NCI-H2171 (cell line): ENCODE measurements at regions not wholly inside any gene's neighbourhood (a gene's known extent, or its start where the extent isn't known, plus 50 kb on each side); places are given as distances from the start of the nearest gene placed in this dataset.

Experiments used
- DNase-seq: peaks from one replicate; lab custom pipeline; 2025; lab: John Stamatoyannopoulos, UW

DNA sequence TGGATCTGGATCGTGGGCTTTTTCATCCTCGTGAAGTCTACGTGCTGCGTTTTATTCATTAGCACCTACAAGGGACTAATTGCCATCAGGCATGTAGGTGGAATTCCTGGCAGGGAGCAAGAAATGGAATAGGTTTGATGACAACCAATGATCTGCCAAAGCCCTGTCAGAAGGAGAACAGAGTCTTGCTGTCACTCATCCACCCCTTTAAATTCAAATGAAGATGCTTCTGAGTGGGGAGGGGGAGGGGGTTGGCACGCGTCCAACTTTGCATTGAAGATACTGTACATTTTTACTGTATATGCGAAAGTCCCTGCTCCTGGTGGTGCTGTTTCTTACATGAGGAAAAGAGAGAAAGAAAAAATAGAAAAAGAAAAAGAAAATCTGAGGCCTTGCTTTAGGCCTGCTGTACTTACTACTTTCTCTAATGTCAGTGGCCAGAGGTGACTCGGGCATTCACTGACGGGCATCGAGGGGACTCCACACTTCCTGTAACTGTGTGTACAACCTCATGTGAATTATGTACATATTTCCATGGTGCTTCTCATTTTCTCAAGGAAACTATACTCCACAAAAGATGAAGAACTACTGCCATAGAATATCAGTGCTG lies 569.1 kb downstream of the INHBA start:
- DNase-seq: no peak

DNA sequence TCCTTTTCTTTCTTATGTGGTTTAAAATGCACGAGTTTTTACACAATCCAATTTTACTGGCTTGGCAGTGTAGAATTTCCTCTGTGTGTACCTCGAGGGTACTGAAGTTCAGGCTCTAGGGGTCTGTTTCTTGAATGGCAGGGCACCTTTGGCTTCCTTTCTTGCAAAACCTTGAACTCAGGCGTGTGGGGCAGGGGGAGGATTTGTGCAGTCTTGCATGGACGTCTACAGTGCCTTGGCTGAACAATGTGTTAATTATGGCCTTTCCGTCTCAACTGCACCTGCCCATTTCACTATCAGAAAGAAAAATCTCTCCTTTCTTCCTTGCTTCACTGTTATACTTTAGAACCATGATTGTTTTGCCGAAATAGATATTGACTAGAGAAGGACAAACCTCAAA lies 570.9 kb downstream of the INHBA start:
- DNase-seq: no peak

DNA sequence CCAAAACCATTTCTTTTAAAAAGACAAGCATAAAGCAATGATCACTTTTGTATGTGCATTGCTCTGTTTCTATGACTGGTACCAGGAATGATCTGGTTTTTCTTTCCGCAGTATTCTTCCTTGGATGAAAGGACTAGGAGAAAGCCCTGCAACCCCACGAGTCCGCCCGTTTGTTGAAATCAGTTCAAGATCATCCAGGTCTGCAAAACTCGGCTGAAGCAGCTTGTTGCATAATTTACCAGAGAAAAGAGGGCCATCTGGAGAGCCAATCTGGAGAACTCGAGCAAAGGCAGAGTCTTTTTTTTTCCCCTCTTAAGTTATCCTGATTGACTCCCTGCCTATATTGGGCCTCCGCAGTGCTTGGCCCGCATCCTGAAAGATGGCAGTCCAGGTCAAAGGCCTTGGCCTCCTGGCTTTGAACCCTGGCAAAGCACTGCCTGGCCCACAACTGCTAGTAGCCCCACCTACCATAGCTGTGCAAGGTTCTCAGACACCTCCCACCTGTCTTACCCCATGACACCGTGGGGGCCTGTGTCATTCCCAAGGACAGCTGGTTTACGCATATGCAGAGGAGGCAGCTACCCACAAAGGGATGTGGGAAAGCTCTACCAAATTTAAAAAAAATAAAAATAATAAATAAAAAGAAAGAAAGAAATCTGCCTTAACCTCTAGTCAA lies 572.2 kb downstream of the INHBA start:
- DNase-seq: peak; percentile 79

DNA sequence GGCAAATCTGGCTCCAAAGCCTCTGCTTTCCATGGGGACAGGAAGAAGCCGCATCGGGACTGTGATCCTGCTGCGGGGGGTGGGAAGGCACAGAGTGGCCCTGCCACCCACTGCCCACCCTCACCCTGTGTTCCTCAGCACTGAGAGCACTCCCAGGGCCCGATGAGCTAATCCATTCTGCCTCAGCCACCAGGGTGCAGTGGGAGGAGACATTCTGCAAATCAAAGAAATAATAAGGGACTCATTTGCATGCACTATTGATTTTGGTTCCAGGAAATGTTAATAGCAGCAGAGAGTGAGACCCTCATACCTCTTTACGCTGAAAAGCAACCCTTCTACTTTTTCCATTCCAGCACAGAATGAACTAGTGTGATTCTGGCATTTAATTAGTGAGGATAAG lies 572.8 kb downstream of the INHBA start:
- peak; percentile 50 for DNase-seq

DNA sequence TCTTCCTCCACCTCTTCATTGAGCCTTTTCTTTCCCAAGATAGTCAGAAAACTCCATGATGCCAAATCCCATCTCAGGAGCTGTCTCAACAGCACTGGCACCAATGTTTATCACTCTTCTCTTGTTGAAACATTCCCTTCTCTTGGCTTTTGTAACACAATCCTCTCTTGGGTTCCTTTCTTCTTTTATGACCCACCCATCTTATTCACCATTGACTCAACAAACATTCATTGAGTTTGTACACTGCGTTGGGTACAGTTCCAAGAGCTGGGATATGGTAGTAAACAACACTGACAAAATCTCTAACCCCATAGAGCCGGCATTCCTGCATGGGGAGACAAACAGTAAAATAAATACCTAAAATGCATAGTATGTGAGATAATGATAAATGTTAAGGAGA lies 577.5 kb downstream of the INHBA start:
- no peak for DNase-seq

DNA sequence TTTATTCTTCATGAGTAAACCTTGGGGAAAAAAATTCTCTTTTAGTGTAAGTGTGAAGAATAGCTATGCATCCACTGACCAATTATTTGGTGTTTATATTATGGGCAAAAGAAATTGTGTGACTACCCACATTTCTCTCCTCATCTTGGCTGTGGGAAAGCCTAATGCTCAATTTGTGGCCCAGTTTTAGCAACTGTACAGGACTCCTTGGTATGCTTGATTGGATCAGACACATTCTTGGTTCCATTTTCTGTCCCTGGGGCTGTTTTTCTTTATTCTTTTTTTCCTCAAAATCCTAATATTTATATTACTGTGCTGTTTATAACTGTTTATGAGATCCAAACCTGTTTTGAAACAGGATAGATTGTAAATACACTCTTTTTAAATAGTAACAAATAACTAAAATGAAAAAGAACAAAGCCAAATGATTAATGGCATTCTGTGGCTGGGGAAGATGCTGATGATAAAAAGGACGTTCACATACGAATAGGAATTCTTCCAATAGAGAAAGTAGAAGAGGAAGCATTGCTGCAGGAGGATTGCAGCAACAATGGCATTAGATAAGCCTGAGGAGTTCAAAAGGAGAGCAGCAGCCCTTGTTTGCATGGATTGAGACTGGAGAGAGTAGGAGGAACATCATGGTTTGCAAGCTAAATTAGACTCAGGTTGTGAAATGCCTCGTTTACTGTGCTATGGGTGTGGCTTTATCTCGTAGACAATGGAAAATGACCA lies 580.5 kb downstream of the INHBA start:
- DNase-seq: no peak

DNA sequence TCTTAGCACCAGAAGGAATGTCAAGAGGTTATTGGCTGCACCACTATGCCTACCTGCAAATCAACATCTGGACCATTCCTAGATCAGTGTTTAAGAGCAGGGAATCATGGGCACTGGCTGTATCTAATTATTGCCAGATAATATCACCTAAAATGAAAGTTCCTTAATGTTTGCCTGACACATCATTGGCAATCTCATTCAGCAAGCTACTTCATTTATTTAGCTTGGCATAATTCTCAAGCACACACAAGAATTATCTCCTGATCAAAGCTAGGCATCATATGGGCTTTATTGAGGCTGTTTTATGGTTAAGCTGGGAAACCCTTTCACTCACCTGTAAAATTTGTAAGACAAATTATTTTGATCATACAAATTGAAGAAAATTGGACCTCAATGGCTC lies 581.7 kb downstream of the INHBA start:
- no peak for DNase-seq

DNA sequence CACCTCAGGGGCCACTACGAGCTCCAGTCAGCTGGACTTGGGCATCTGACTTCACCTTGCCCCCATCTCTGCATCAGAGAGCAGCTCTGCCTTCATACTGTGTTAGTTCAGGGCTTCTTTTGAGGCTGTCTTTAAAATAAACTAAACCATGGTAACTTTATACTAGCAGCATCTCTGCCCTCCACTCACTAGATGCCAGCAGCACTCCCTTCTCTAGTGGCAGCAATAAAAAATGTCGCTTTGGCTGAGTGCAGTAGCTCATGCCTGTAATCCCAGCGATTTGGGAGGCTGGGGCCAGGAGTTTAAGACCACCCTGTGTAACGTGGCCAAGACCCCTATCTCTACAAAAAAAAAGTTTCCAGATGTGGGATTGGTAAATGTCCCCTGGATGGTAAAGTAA lies 584.4 kb downstream of the INHBA start:
- DNase-seq: no peak

DNA sequence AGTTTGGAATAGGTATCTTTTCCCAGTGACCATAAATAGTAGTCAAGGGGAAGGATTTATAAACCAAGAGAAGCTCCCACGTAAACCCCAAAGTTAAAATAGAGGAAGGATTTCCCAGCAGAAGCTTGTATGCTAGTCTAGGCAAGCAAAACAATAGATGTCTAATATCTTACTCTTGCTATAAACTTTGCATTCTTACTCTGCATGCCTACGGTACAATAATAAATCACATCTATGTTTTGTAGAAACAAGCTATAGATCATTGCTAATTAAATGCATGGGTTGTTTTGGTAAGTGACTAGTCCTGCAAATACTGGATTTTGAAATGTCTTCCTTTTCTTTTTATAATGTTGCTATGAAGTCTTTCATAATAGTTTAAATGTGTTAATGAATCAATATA lies 585.5 kb downstream of the INHBA start:
- DNase-seq: no peak

DNA sequence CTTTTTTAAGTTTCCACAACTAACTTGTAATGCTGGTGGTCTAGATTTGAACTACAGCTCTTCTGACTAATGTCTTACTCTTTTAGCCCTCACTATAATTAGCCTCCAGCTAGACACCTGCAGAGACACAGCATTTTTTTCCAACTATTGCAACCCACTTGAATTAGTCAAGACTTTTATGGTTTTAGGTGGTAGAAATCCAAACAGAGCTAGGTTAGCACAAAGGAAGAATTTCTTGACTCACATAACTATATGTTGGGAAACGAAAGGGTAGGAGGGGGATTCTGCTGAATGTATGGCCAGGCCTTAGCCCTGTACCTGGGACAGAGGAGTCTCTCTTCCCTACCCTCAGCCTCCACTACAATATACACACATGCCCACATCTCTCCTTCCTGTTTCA lies 586.1 kb downstream of the INHBA start:
- no peak for DNase-seq

DNA sequence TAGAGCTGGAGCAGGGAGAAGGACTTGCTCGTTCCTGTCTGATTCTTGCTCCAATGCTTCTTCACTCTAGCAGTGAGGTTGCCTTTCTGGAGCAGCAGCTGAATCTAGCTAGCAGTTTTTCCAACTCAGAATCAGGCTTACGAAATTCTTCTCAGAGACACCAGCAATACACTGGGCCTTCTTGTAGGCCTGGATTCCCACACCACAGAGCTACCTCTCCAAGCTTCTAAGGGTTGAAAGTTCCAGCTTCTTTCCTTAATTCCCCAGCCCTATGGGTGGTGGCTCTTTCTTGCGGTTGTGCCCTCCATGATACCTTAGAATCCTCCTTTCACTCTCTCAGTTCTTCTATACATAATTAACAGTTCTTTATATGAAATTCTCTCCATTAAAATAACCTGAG lies 586.6 kb downstream of the INHBA start:
- no peak for DNase-seq

DNA sequence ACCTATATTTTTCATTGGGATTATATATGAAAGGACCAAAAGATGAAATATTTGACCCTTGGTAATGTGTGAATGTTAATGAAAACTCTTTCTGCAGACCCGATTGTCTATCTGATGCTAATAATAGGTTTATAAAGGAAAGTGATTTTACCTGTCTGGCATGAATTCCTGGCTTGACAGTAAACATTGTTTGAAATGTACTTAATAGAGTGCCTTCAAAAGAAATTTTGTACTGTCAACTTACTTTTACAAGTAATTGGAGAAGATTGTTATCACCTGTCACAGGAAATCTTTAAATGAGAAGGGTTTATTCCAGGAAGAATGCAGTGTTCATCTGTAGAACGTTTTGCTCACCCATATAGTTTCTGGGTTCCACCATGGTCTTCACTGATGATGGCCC lies 588.2 kb downstream of the INHBA start:
- DNase-seq: no peak

DNA sequence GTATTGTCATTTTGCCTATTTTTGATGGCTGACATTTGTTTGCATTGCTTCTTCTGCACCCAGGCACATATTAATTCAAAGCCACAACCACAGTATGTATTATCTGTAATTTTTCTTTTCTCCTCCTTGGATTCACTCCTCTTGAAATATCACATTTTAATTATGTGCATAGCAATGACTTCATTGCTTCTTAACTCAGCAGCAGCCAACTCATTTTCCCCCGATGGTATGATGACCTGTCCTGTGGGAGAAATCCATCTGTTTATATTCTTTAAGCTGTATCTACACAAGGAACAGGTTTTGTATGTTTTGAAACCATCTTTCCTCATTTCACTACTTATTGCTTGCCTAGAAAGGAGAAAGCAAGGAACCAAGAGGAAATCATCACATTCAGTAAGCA lies 588.8 kb downstream of the INHBA start:
- no peak for DNase-seq

DNA sequence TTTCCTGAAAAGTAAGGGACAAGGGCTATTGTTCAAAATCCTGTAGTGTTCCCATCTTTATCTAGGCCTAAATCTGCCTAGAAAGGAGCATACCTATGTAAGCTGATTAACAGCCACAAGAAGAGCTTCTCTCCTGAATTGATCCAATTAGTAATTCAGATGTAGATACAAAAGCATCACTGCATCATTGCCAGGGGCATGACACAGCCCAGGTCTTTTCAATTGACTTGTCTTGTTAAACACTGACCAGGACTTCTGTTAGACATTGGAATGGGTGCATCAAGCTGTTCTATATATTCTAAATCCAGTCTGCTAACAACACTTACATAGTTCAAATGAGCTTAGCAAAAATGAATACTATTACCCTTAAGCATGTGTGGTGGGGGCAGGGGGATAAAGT lies 589.2 kb downstream of the INHBA start:
- no peak for DNase-seq

DNA sequence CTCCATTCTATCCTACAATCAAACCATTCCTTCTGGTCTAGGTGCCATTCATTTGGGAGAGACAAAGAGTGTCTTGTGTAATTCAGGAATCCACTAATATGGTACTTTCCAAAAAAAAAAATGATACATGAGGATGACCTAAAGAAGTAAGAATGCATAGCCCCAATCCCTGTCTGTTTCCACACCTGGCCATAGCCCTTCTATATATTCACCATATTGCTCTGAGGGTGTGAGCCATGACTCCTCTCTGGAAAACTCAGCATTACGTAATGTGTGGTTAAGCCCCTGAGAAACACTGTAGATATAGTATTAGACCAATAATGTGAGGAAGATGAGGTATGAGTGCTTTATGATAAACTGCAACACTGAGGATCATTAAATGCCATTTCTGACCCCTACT lies 592.7 kb downstream of the INHBA start:
- DNase-seq: no peak

DNA sequence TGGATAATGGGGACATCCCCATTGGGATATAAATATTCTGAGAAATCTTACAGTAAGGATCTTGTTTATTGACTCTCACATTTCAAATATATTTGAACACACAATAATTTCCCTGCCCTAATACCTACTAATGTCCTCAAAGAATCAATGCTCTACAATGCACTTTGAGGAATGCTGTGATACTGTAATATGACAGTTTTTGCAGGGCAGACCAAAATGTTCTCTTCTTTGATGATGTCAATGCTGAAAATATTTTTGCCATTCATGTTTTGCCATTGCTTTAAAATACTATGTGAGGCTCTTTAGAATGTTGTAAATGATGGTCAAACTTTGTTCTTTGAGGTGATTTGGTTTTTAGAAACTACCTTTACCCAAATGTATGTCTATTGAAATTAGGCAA lies 594.1 kb downstream of the INHBA start:
- DNase-seq: no peak

DNA sequence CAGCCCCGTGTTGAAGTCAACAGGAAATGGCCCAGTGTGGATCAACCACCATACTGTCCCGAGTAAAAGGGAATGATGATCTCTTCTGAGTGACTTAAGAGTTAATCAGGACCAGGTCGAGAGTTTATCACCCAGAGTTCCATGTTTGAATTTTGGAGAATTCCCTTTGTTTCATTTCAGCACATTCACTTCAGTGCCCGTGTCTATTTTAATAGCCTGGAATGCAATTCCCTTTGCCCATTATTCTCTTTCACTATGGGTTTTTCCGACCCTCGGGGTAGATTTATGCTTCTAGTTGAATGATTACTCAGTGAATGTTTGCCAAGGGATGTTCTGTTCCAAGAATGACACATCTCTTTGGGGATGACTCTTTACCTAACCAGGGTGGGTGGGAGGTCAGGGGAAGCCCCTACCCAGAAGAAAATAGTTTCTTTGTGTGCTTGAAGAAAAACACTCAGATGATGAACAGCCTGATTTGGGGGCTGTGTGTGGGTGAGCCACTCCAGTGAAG lies 594.9 kb downstream of the INHBA start:
- no peak for DNase-seq

DNA sequence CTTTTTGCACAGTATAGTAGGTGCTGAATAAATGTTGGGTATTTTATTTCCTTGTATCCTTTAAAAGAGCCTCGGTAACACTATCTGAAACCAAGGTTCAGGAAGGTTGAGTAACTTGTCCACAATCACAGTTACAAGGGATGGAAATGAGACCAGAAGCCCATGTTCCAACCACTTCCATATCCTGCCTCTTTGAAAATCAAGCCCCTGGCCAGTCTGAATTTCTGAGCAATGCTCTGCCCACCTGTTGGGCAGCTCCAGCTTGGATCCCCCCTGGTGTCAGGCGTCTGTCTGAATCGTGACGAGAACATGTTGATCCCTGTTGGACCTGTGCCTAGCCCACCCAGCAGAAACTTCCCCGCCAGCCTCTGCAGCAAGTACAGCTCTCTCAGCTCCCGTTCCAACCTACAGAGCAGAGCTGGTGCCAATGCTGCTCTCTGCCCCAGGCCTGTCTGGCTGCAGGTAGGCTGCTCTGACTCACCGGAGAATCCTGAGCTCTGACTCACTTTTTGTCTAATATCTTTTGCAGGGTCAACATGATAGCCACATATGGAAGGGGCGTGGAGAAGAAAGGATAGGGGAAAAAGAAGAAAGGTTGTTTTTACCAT lies 595.5 kb downstream of the INHBA start:
- DNase-seq: no peak

DNA sequence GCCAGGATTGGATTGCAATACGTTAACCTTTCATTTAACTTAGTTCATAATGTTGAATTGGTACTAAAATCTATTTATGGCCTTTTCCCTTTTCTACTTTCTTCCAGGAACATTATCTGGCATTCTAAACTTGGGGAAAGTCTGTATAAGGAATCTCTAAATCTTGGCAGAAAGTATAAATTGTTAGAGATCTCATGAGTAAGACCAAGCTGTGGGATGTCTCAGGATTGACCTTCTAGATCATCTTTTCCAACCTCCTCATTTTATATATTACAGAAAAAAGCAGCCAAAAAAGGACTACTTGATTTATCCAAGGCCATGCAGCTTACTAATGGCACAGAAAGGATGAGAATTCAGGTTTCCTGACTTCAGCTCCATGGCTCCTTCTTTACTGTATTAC lies 598.3 kb downstream of the INHBA start:
- DNase-seq: no peak

DNA sequence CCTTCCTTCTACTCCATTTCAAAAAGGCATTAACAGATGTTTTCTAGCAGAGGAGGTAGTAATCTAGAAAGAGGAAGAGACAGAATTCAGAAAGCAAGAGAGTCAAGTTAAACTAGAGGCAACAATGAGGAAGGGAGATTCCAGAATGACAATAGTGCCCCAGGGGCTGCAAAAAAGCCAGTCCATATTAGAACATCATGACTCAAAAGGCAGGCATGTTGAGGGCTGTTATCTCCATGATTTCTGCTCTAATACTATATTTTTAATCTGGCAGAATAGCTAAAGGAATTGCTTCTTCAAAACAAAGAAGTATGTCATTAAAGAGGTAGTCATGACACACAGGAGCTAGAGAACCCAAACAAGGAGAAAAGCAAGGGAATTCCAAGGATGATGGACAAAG lies 599.6 kb downstream of the INHBA start:
- DNase-seq: no peak

DNA sequence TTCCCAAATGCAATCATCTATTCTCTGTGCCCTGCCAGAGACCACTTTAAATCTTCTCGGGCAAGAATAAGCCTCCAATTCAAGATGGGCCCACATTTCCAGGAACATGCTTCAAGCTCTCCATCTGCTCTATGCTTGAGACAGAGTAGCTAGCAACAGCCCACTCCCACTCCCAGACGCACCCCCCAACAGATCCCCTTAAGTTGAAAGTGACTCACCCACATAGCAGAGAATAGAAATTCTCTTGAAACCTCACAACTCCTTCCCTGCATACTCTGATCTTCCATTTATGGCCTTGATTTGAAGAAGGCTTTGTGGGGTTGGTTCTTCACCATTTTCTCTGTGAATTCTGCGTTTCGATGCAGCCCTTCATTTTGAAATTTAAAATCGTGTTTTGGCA lies 604.0 kb downstream of the INHBA start:
- DNase-seq: no peak

DNA sequence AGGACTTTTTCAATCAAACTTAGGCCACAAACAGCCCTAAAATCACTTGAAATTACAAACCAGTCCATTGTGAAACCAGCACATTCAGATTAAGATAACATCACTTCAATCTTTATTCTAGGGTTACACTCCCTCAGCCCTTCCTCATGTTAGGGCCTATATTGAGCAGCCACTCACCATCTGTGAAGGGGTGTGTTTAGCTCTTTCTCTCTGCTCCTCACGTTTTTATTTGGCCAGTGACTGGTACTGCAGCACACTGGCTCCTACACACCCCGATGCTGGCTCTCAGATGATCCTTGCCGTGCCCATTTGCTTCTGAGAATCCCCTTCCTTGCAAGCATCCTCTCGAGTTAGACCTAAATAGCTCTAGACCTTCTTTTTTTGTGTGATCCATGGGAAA lies 604.5 kb downstream of the INHBA start:
- no peak for DNase-seq

DNA sequence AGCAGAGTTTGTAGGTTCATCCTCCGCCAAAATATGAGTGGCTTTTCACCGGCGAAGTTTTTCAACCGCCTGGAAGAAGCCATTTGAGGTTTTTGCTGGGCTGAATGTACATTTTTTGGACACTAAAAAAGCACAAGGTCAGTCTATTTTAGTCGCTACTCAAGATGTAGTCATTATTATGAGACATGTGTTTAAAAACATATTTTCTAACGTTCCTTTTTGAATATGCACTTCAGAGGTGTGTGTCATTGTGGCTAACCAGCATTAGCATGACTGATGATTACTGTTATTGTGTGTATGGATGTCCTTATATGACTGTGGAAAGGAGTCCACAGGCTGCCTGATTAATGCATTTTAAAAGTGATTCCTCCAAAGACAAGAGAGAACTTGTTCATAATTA lies 605.4 kb downstream of the INHBA start:
- DNase-seq: no peak
